Mucosa of rectum (tissue), 2 donors: ENCODE measurements at regions not wholly inside any gene's neighbourhood (a gene's known extent, or its start where the extent isn't known, plus 50 kb on each side); places are given as distances from the start of the nearest gene placed in this dataset.
"Not testable (repeated sequence)": the region's sequence is repeated elsewhere in the genome, so short reads cannot be mapped to it uniquely, and the experiment has no call there.

Experiments
- H3K27ac ChIP-seq, 2 donors: one replicate each; pipeline ENCODE4 v1.7.0; 2013; ENCODE audit warnings: inconsistent platforms in 2 of 2, low read depth in 2 of 2, low read length in 2 of 2
- H3K27me3 ChIP-seq, 2 donors: one replicate each; pipeline ENCODE4 v1.7.0; 2013; ENCODE audit warnings: low read length in 2 of 2; ENCODE audit not compliant: control insufficient read depth in 2 of 2, insufficient read depth in 2 of 2
- H3K36me3 ChIP-seq, 2 donors: one replicate each; pipeline ENCODE4 v1.7.0; 2013; ENCODE audit warnings: low read length in 2 of 2; ENCODE audit not compliant: control insufficient read depth in 2 of 2, insufficient read depth in 2 of 2
- H3K4me1 ChIP-seq, 2 donors: one replicate each; pipeline ENCODE4 v1.7.0; 2013; ENCODE audit warnings: low read length in 2 of 2, mild to moderate bottlenecking in 1 of 2; ENCODE audit not compliant: control insufficient read depth in 2 of 2, insufficient read depth in 2 of 2
- H3K4me3 ChIP-seq, 2 donors: one replicate each; pipeline ENCODE4 v1.7.0; 2013; ENCODE audit warnings: low read length in 2 of 2
- H3K9ac ChIP-seq, 2 donors: one replicate each; pipeline ENCODE4 v1.7.0; 2013; ENCODE audit warnings: low read length in 2 of 2, low read depth in 1 of 2, mild to moderate bottlenecking in 1 of 2
- H3K9me3 ChIP-seq, 2 donors: one replicate each; pipeline ENCODE4 v1.7.0; 2013; ENCODE audit warnings: low read length in 2 of 2; ENCODE audit not compliant: control insufficient read depth in 2 of 2
- donor health status: healthy.
- donor health status: Normal muscosa, but diverticular disease.

DNA sequence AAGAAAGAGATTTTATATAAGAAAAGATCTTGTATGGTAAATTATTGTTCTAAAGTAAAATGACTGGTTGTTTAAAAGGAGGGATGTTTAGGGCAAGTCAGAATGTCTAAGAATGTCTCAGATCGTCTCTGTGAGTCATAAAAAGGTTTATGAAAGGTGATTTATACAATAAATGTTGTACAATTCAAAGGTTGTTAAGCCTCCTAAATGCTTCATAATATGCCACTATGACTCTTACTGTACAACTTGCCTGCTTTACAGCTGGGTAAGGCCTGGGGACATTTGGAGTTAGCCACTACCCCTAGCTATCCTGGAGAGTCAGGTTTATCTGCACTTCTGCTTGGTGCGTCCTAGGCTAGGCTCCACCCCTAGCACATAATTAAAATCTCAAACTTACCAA, 927.4 kb downstream of the FSCB start:
- H3K27ac ChIP-seq: no peak overlapping the region
- H3K4me3 ChIP-seq: no peak overlapping the region
- H3K36me3 ChIP-seq: no peaks in the 10 kb centered on the region
- no peak overlapping the region for H3K9ac ChIP-seq
- H3K4me1 ChIP-seq: no peaks in the 10 kb centered on the region
- H3K27me3 ChIP-seq: no peaks in the 10 kb centered on the region
- H3K9me3 ChIP-seq: no peaks in the 10 kb centered on the region

DNA sequence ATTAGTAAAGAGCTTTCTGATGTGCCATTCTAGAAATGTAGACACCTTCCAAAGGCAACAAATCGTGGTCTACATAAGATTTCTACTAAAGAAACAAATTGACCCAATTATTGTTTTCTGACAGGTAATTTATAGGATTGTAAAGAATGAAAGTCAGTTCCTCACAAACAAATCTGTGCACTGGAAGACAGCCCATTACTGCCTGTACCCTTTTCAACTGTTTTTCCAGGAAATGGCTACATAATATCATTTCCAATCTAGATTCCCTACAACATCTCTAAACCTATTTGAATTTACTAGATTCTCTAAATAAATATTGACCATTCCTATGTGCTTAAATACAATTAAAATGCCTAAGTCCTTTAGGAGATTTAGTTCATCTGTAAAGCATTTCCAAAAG, 939.1 kb downstream of the FSCB start:
- no peak overlapping the region for H3K9ac ChIP-seq
- no peaks in the 10 kb centered on the region for H3K36me3 ChIP-seq
- no peaks in the 10 kb centered on the region for H3K27me3 ChIP-seq
- no peak overlapping the region for H3K4me3 ChIP-seq
- H3K27ac ChIP-seq: no peak overlapping the region
- no peaks in the 10 kb centered on the region for H3K4me1 ChIP-seq
- no peaks in the 10 kb centered on the region for H3K9me3 ChIP-seq

GRCh38 chr14:43548368-43548767, 958.7 kb downstream of the FSCB start:
- no peak overlapping the region for H3K4me3 ChIP-seq
- no peak overlapping the region for H3K27ac ChIP-seq
- no peak overlapping the region for H3K9ac ChIP-seq
- H3K36me3 ChIP-seq: no peaks in the 10 kb centered on the region
- H3K27me3 ChIP-seq: no peaks in the 10 kb centered on the region
- no peaks in the 10 kb centered on the region for H3K4me1 ChIP-seq
- no peaks in the 10 kb centered on the region for H3K9me3 ChIP-seq

DNA sequence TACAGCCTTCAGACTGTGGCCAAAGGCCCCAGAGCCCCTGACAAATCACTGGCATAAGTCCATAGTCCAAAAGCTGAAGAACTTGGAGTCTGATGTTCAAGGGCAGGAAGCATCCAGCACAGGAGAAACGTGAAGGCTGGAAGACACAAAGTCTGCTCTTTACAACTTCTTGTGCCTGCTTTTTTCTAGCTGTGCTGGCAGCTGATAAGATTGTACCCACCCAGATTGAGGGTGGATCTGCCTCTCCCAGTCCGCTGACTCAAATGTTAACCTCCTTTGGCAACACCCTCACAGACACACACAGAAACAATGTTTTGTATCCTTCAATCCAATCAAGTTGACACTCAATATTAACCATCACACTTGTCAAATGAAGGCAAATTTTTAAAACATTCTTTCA, 959.5 kb downstream of the FSCB start:
- H3K9ac ChIP-seq, H3K36me3 ChIP-seq: not testable (repeated sequence)

DNA sequence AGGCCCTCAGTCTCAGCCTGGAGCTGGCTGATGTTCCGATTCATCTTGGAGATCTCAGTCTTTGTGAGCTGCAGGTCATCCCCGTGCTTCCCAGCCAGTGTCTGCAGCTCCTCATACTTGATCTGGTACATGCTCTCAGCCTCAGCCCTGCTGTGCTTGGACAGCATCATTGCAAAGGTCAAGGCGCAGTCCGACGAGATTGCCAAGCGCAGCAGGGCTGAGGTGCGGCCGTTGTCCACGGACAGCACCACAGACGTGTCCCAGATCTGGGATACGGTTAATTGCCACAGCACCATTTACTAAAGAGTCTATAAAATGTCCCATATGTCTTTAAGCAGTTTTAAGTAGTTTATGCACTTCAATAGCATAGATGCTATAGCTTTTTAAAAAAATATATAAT, 965.7 kb downstream of the FSCB start:
- Histone ChIP-seq H3K9me3 (no peaks in the 10 kb centered on the region), H3K27me3 (no peaks in the 10 kb centered on the region), H3K4me3 (no peak overlapping the region), H3K9ac (no peak overlapping the region), H3K36me3 (no peaks in the 10 kb centered on the region), H3K27ac (no peak overlapping the region), H3K4me1 (no peaks in the 10 kb centered on the region)

More for the DNA sequence above, 959.5 kb downstream of the FSCB start:
- H3K9me3 ChIP-seq, H3K27me3 ChIP-seq, H3K4me1 ChIP-seq, H3K27ac ChIP-seq, H3K4me3 ChIP-seq: not testable (repeated sequence)

- no peaks in the 10 kb centered on the region for H3K27me3 ChIP-seq
- no peaks in the 10 kb centered on the region for H3K4me1 ChIP-seq
- H3K36me3 ChIP-seq: no peaks in the 10 kb centered on the region
- no peaks in the 10 kb centered on the region for H3K9me3 ChIP-seq
- no peak overlapping the region for H3K27ac ChIP-seq
- H3K9ac ChIP-seq: no peak overlapping the region
- H3K4me3 ChIP-seq: no peak overlapping the region
Measured at GRCh38 chr14:43540948-43541347, 966.1 kb downstream of the FSCB start.

DNA sequence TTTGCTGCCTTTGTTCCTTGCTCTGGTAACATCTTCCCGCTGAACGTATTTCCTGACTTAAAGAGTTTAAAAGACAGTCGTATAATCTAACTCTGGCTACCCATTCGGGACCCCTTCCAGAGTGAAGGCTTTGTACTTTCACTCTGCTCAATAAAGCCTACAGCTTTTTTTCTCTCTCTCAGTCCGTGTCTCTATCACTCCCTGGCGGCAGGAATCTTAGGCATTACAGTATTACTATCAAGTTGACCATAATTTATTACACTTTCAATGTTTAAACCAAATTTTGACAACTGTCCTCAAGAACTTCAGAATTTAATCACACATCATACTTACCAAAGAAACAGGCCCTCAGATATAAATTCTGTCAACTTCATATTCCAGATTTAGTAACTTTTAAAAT, 967.9 kb downstream of the FSCB start:
- no peak overlapping the region for H3K9ac ChIP-seq
- H3K27ac ChIP-seq: no peak overlapping the region
- H3K27me3 ChIP-seq: no peaks in the 10 kb centered on the region
- no peaks in the 10 kb centered on the region for H3K4me1 ChIP-seq
- no peak overlapping the region for H3K4me3 ChIP-seq
- H3K9me3 ChIP-seq: no peaks in the 10 kb centered on the region
- H3K36me3 ChIP-seq: no peaks in the 10 kb centered on the region

- no peak overlapping the region for H3K9ac ChIP-seq
- no peak overlapping the region for H3K4me3 ChIP-seq
- no peak overlapping the region for H3K27ac ChIP-seq
- H3K9me3 ChIP-seq: no peaks in the 10 kb centered on the region
- no peaks in the 10 kb centered on the region for H3K4me1 ChIP-seq
- H3K36me3 ChIP-seq: no peaks in the 10 kb centered on the region
- H3K27me3 ChIP-seq: no peaks in the 10 kb centered on the region
Measured at GRCh38 chr14:43535231-43535838, 971.7 kb downstream of the FSCB start.

GRCh38 chr14:43532825-43533416, 974.2 kb downstream of the FSCB start:
- H3K4me1 ChIP-seq: no peaks in the 10 kb centered on the region
- no peaks in the 10 kb centered on the region for H3K27me3 ChIP-seq
- H3K9ac ChIP-seq: no peak overlapping the region
- no peaks in the 10 kb centered on the region for H3K36me3 ChIP-seq
- no peak overlapping the region for H3K4me3 ChIP-seq
- no peak overlapping the region for H3K27ac ChIP-seq
- H3K9me3 ChIP-seq: no peaks in the 10 kb centered on the region

GRCh38 chr14:43528321-43528720, 978.8 kb downstream of the FSCB start:
- no peak overlapping the region for H3K9ac ChIP-seq
- no peaks in the 10 kb centered on the region for H3K36me3 ChIP-seq
- no peaks in the 10 kb centered on the region for H3K4me1 ChIP-seq
- no peak overlapping the region for H3K4me3 ChIP-seq
- H3K9me3 ChIP-seq: no peaks in the 10 kb centered on the region
- no peak overlapping the region for H3K27ac ChIP-seq
- H3K27me3 ChIP-seq: no peaks in the 10 kb centered on the region
